OCI-M1 (cell line): ENCODE measurements at regions not wholly inside any gene's neighbourhood (a gene's known extent, or its start where the extent isn't known, plus 50 kb on each side); places are given as distances from the start of the nearest gene placed in this dataset.

Source experiments
- DNase-seq: peaks from one replicate; lab custom pipeline; 2025; lab: John Stamatoyannopoulos, UW

DNA sequence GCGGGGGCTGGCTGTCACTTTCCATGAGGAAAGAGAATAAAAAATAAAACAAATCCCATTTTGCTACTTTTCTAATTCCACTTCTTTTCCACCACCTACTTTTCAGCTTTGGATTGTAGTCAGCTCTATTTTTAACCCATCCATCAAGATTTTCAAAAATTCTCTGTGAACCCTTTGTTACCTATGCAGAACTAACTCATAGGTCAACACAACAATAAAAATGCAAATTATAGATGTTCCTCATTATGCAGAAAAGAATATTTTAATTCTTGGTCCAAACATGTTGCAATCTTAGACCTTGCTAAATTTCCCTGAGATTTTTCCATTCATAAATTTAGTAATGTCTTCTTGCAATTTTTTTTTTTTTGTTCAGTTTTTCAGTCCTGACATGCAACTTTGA, 454.5 kb downstream of the ADAMTS20 start:
- no peak for DNase-seq

DNA sequence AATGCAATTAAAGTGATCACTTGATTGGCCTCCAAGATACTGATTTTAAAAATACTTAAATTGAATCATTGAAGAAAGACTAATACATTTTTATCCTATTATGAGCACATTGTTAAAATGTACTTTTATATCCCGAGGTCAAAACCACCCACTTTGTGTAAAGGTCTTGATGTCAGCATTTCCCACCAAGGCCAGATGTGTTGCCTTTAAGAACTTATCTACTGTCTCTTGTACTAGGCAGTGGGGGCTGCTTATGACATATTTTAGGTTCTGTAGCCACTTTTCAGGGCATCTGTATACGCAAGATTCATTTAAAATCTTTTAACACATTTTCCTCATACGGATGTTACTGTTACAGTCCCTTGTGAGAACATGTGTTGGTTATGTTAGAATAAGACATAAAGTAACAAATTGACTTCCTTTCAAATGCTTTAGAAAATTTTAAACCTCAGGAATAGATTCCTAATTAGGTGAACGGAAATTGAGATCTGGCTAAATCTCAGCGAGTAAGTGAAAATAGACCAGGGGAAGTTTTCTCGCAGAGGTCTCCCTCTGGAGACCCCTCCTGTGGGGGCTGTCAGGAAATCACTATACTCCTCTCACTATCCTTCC, 456.2 kb downstream of the ADAMTS20 start:
- no peak for DNase-seq

DNA sequence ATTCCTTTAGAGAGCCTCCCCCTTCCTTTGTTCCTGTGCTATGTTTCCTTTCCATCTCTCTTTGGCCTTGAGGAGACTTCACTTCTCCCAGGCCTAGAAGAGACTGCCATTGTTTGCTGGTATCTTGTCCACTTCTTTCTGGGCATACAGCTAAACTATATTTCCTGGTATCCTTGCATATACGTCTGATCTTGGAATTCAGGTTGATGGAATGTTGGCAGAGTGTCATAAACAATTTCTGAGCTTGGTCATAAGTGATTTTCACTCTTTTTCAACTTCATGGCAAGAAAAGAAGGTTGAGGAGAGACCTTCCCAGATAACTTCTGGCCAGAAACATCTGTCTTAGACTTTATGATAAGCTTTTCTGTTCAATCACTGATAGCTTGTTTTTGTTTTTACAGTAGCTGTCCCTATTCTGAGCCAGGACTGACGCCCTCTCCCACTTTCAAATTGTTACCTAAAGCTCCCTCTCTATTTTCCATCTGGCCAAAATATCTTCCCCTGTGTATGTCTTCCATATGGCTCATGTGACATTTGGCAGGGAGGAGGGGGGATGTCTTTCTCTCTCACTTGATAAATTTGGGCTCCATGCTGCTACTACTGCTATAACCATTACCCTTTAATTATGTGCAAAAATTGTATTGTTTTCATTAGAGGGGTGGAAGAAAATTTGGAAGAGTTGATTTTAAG, 457.0 kb downstream of the ADAMTS20 start:
- peak; percentile 33 for DNase-seq

DNA sequence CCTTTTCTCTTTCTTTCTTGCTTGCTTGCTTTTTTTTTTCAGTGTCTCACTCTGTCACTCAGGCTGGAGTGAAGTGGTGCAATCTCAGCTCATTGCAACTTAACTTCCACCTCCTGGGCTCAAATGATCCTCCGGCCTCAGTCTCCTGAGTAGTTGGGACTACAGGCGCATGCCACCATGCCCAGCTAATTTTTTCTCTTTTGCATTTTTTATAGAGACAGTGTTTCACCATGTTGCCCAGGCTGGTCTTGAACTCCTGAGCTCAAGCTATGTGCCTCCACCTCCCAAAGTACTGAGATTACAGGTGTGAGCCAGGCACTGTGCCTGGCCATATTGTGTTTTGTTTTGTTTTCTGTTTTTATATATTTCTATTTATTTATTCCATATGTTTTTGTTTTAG, 461.0 kb downstream of the ADAMTS20 start:
- DNase-seq = no peak

DNA sequence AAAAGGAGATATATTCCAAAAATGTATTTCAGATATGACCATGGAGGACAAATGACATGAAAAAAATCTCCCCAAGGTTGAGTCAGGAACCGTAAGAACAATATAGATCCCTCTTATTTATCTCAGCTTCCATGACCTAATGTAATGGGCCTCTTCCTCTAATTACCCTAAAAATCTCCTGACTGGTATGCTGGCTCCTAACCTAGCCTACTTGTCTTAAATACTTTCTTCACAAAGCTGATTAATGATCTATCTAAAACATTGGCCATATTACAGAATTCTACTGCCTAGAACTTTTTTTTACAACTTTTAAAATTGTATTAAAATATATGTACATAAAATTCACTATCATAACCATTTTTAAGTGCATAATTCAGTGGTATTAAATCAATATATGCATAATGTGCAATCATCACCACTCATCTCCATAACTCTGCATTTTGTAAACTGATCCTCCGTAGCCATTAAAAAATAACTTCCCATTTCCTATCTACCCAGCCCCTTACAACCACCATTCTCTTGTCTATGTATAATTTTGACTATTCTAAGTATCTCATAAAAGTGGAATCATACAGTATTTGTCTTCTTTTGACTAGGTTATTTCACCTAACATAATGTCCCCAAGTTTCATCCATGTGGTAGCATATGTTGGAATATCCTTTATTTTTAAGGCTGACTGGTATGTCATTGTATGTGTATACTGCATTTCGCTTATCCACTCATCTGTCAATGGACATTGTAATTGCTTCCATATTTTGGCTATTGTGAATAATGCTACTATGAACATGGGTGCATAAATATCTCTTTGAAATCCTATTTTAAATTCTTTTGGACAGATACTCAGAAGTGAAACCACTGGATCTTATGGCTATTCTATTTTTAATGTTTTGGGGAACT, 464.6 kb downstream of the ADAMTS20 start:
- no peak for DNase-seq

DNA sequence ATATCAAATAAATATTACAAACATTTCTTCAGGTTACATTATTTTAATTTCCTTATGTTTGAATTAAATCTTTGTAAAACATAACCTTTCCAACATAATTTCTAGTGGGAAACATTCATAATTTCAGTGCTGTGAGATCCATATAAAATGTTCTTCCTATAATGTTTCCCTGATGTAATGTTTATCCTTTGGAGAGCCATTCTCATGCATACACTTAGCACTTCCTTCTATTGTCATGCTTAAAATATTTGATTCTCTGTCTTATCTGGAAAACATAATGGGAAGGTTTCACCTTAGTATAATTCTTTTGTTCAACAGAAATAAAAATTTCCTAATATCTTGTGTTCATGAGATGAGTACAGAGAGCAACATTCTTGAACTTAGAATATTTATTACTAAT, 472.5 kb downstream of the ADAMTS20 start:
- DNase-seq = no peak

DNA sequence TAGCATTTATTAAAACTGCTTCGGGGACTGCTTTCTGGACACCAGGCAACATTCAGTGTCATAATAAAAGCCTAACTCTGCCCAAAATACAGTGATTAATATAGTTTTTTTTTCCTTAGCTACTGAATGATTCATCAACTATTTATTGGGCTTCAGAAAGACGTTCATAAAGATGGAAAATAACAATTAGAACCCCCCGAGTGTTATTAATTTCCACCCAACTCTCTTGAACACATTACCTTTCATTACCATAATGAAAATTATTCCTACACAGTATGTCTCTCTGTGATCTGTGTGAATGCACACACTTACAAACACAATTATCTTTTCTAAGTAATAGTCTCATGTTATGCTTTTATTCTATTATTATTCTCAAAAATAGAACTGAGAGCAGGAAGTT, 473.0 kb downstream of the ADAMTS20 start:
- no peak for DNase-seq

DNA sequence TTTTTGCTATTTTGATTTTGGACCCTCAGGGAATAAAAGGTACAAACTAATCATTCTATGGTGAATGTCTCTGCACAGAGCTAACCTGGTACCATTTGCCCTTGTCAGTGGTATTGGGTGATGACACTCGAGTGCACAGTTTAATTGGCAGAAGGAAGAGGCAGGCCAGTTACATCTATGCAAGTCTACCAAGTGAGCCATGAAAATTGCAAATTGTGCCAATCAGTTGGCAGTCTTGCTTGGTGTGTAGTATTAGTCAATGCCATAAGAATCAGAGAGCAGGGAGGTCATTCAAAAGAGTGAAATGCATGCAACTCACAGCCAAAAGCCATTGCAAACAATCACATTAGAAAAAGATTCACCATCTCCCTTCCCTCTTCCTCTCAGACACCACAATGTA, 479.6 kb downstream of the ADAMTS20 start:
- DNase-seq = no peak

DNA sequence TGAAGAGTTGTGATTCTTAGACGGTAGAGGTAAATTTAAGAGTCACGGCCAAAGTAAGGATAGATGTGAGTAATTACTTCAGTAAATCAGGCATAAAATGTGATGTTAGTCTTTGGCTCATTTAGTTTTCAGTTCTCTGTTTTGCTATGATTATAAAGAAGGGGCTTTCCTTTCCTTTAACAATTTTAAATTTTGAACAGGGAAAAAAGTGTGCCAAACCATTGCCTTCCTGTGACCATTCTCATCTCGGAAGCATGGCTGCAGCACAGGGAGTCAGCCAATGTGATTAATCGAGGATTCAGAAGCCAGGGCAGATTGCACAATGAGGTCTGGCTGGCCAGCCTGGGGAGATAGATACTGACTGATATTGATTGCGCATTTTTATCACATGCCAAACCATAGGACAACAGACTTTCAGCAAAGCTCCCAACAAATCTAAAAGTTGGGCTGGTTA, 480.2 kb upstream of the PRICKLE1 start:
- DNase-seq = peak; percentile 87

DNA sequence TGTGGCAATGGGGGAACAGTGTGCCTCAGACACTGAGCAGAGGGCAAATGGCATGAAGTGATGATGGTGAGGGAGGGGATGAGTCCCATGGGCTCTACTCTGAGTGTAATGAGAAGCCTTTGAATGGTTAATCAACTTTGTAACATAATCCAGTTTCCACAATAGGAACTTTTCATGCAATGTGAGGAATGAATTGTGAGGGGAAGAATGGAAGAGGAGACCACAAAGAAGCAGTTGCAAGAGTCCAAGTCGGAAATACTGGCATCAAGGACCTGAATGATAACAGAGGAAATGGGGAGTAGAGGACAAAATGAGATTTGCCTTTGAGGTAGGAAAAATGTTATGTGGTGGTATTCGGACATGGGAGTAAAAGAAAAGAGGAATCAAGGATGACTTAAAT, 476.9 kb upstream of the PRICKLE1 start:
- DNase-seq = no peak

DNA sequence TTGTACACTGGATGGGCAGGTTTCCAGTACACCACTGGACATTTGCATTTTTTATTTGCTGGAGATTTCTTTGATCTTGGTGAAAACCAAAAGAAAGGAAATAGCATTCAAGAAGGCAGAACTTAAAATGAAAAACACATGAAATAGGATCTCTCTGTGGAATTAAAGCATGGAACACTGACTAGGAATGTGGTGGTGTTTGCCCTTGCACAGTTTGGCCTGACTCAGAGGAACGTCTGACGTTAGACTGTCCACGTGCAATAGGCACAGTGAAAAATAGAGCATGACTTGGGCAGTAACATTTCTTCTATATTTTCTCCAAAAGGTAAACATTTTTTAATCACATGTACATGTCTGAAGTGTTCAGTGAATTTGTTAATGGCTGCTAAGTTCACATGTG, 474.1 kb upstream of the PRICKLE1 start:
- DNase-seq = no peak

DNA sequence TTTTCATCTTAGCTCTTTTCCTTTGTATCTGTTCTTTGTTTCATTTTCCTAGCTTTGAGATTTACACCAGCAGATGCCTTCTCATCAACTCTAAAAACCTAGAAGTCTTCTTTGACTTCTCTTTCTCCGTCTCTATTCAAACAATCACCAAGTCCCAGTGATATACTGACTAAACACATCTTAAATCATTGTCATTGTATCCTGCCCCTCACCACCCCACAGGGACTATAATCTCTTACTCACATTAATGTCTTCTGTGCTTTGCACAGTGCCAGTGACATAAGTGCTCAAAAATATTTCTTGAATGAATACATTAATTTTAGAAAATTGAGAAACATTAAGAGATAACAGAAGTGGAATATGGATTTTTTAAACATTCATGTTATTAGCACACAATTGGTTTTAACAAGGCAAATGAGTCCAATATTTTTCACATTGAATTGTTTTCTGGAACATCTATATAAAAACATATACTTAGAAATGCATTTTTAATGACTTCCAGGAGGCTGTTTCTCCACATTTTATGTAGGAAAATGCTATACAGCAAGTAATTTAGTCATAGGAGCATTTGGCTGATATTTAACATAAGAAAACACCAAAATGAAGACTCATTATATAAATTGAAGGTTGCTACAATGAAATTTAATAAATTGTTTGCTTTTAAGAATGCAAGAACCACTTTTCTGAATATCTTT, 472.8 kb upstream of the PRICKLE1 start:
- peak; percentile 14 for DNase-seq

DNA sequence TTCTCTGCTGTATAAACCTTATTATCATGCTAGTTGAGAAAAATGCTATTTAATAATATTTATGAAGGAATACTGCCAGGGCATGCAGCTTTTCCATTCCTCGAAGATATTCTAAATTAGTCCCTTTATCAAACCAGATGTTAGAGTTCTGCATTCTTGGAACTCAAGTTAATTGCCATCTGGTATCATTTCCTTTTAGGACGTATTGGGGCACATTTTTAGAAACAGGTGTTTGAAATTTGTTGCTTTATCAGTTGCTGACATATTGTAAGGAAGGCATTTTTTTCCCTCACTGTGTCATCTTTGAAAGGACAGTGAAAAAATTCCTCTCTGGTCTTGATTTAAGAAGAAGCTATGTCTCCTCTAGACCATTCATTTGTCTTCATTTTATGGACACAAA, 471.2 kb upstream of the PRICKLE1 start:
- DNase-seq = peak; percentile 63

DNA sequence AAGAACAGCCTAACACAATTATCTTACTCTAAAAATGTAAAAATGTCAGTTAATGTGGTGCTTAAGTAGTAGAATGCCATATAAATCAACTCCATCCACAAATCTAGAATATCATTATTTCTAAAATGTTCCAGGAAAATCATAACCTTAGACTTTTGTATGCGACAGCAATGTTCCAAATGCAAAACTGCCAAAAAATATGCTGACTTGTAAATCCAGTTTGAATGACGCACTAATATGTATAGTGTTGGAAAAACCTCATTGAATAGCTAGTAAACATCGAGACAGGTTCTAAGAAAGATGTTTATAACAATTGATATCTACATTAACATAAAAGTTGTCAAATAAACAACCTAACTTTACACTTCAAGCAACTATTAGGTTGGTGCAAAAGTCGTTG, 469.1 kb upstream of the PRICKLE1 start:
- no peak for DNase-seq

DNA sequence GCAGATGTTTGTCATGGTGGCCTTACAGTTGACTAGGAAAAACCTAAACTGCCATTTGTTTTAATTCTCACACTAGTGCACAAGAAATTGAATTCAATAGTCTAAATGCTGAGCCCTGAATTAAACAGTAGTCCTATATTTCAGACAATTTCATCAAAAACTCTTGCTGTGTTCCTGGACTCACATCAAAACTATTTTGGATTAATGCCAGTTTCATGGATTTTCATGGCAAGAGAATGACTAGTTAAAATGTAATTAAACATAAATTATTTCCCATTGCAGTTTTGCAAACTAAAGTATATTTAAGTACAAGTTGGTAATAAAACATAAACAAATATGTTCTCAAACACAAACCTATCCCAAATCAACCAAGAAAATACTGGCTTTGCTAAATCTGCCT, 468.0 kb upstream of the PRICKLE1 start:
- no peak for DNase-seq

DNA sequence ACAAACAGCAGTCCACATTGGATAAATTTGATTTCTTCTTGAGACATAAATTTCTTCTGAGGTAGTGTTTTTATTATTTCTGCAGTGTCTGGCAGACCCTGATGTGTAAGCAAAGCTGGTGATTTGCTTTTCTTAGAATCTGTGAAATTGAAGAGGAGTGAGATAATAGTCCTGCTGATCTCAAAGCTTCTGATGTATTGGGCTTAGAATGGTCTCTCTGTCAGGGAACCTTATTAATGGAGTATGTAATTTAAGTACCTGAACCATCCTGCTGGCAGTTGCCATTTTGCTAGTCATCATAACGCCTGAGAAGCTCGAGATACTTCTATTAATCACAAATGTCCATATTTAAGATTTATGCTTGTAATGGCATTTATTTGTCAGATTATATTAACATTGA, 464.5 kb upstream of the PRICKLE1 start:
- no peak for DNase-seq

DNA sequence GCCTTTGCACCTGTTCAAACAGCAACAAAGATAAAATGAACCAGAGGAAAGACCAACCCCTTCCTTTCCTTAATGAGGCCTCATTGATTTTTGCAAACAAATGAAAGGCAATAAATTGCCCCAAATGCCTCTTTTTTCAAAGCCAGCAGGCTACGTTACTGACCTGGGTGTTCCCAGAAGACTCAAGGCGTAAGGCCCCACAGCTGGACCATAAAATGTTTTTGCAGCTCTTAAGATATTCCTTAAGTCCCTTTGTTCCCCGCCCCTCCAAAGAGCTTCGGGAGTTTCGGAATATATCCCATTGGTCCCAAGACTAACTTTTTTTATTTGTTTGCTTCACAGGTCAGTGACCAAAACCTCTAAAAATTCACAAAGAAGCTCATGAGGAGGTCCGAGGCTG, 462.9 kb upstream of the PRICKLE1 start:
- no peak for DNase-seq

DNA sequence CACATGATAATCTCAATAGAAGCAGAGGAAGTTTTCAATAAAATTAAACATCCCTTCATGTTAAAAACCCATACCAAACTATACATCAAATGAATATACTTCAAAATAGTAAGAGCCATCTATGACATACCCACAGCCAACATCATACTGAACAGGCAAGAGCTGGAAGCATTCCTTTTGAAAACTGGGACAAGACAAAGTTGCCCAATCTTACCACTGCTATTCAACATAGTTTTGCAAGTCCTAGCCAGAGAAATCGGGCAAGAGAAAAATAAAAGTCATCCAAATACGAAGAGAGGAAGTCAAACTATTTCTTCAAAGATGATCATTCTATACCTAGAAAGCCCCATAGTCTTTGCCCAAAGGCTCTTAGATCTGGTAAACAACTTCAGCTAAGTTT, 454.7 kb upstream of the PRICKLE1 start:
- DNase-seq = no peak

DNA sequence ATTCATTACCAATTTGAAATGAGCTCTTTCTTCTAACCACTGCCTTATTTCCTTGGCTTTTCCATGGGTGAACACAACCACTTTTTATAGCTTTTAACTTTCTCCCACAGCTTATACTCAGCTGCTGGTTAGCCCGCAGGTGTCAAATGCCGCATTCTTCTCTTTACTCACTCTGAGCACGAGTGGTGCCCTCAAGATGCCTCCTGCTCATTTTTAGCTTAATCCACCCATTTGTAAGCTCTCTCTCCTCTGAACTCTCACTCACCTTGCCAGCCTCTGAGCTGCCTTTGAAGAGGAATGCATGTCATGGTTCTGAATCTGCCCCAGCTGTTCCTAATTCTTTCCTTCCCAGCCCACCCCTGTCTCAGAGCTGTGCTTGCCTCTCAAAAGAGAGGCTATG, 449.4 kb upstream of the PRICKLE1 start:
- no peak for DNase-seq

DNA sequence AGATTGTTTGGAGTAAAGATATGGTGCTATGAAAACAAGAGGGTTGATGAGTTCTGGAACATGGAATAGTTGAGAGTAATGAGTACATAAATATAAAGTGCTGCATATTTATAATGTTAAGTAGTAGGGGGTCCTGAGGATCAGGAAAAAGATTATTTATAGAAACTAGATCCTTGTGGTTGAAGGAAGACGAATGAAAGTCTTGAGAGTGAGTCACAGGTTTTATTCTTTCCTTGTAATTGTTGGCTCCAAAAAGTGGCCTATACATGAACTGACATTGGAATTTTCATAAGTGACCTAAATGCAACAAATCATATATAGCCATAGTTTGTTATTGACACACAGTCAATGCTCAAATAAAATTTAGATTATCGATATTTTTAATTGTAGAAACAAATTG, 440.4 kb upstream of the PRICKLE1 start:
- no peak for DNase-seq

DNA sequence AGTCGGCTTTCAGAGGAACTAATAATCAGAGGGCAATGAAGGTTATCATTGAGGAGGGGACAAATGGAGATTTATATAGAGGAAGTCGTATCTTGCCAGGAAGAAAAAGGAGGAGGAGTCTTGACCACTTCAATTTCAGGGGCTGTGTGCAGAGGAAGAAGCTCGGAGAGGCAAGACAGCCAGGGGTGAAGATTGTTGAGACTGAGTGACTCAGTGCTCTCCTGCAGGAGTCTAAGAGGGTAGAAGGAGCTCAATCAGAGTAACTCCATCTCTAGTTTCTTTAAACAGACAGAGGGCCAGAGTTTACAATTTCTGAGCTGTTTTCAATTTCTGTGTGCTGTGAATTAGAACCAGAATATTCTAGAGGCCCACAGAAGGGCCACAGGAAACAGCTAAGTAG, 439.3 kb upstream of the PRICKLE1 start:
- no peak for DNase-seq

DNA sequence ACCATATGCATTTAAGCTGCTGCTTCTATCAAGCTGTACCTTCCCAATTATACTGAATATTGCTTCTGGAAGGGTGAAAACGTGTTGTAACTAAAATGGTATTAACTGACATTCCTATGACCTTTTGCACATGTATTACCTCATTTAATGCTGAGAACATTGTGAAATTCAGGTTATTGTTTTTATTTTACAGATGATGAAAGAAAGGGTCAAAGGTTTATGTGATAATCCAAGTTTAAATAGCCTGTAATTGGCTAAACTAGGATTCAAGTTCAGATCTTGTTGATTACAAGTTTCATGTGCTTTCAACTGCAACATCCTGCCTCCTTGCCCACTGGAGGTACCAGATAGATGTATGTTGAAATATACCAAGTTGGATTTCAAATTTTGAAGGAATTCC, 433.3 kb upstream of the PRICKLE1 start:
- DNase-seq = no peak
